Gastroesophageal sphincter (tissue), 3 donors: ENCODE measurements at regions not wholly inside any gene's neighbourhood (a gene's known extent, or its start where the extent isn't known, plus 50 kb on each side); places are given as distances from the start of the nearest gene placed in this dataset.

Source experiments
- POLR2A ChIP-seq, 2 donors: fragments of 450-650 bp; IDR thresholded peaks; one replicate each; pipeline ENCODE4 v1.6.1; 2017; ENCODE audit warnings: antibody characterized with exemption in 2 of 2, mild to moderate bottlenecking in 2 of 2, moderate library complexity in 1 of 2
- POLR2AphosphoS5 ChIP-seq: sonication (generic); formaldehyde crosslinking; IDR thresholded peaks from one replicate; pipeline ENCODE4 v1.6.1; 2017; ENCODE audit warnings: antibody characterized with exemption
- TF ChIP-seq, protein P1 (sequence below), 4 experiments: fragments of 200-600 bp in 2 of 4; fragments of 450-650 bp in 2 of 4; sonication (generic) in 1 of 4; IDR thresholded peaks; one replicate each; pipeline ENCODE4 v1.5.1; 2017 to 2019; ENCODE audit warnings: antibody characterized with exemption in 4 of 4, mild to moderate bottlenecking in 2 of 4, moderate library complexity in 2 of 4

DNA sequence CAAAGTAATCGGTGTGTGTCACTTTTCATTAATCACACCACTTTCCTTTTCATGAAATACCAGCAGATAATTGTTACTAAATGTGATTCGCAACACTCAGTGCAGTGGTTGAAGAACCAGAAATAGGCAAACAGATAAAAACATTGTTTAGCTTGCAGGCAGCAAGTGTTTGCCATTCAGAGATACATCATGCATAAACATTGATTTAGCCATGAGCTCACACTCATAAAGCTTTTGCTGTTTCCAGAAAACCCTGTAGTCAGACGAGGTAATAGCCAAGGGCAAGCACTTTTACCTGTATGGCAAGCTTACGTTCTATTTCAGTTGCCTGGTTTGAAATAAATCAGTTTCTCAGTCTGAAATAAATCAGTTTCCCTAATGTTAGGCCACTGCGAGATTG lies 542.0 kb upstream of the TENM3 start:
- TF ChIP-seq, protein P1, sequence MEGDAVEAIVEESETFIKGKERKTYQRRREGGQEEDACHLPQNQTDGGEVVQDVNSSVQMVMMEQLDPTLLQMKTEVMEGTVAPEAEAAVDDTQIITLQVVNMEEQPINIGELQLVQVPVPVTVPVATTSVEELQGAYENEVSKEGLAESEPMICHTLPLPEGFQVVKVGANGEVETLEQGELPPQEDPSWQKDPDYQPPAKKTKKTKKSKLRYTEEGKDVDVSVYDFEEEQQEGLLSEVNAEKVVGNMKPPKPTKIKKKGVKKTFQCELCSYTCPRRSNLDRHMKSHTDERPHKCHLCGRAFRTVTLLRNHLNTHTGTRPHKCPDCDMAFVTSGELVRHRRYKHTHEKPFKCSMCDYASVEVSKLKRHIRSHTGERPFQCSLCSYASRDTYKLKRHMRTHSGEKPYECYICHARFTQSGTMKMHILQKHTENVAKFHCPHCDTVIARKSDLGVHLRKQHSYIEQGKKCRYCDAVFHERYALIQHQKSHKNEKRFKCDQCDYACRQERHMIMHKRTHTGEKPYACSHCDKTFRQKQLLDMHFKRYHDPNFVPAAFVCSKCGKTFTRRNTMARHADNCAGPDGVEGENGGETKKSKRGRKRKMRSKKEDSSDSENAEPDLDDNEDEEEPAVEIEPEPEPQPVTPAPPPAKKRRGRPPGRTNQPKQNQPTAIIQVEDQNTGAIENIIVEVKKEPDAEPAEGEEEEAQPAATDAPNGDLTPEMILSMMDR (IDR thresholded peaks at IDR 0.05) = no peak
- TF ChIP-seq POLR2A (IDR thresholded peaks at IDR 0.05) = no peak
- TF ChIP-seq POLR2AphosphoS5 = no peak
